Thyroid gland (tissue), 4 donors: ENCODE measurements at regions not wholly inside any gene's neighbourhood (a gene's known extent, or its start where the extent isn't known, plus 50 kb on each side); places are given as distances from the start of the nearest gene placed in this dataset.

ENCODE experiments used
- CTCF ChIP-seq, 6 experiments: fragments of 200-600 bp in 3 of 6; fragments of 450-650 bp in 3 of 6; sonication (generic) in 3 of 6; IDR thresholded peaks; one replicate each; pipeline ENCODE4 v1.5.1; 2016 to 2019; ENCODE audit warnings: antibody characterized with exemption in 6 of 6, mild to moderate bottlenecking in 2 of 6, inconsistent platforms in 1 of 6, moderate library complexity in 1 of 6
- POLR2A ChIP-seq, 2 donors: fragments of 450-650 bp; IDR thresholded peaks; one replicate each; pipeline ENCODE4 v1.6.1; 2017; ENCODE audit warnings: antibody characterized with exemption in 2 of 2, mild to moderate bottlenecking in 2 of 2, moderate library complexity in 1 of 2

- TF ChIP-seq CTCF (IDR thresholded peaks at IDR 0.05): no peak
- no peak for TF ChIP-seq POLR2A (IDR thresholded peaks at IDR 0.05)
These were observed 201.5 kb upstream of the PITX2 start for GRCh38 chr4:110824344-110824743.
